ENCODE measurements at regions not wholly inside any gene's neighbourhood (a gene's known extent, or its start where the extent isn't known, plus 50 kb on each side); places are given as distances from the start of the nearest gene placed in this dataset.

GRCh38 chr12:125271892-125272291 lies 206.7 kb downstream of the AACS start:
- Histone ChIP-seq H3K9me3 (ENCODE audit: control insufficient read depth in 1 of 2, low read length in 2 of 2) (no peaks in the 10 kb centered on the region), H3K4me3 (ENCODE audit: low read depth in 1 of 2, low read length in 2 of 2) (no peak overlapping the region), H3K27me3 (ENCODE audit: low read depth, low read length) (no peaks in the 10 kb centered on the region), H3K4me1 (ENCODE audit: control insufficient read depth in 1 of 2, insufficient read depth in 2 of 2, low read length in 2 of 2) (no peaks in the 10 kb centered on the region), H3K27ac (ENCODE audit: low read length) (no peak overlapping the region), H3K36me3 (ENCODE audit: control insufficient read depth in 1 of 2, insufficient read depth in 2 of 2, low read length in 2 of 2) (no peaks in the 10 kb centered on the region)

- H3K27me3 ChIP-seq (ENCODE audit: low read depth, low read length) = no peaks in the 10 kb centered on the region
- no peaks in the 10 kb centered on the region for H3K9me3 ChIP-seq (ENCODE audit: control insufficient read depth in 1 of 2, low read length in 2 of 2)
- no peak overlapping the region for H3K4me3 ChIP-seq (ENCODE audit: low read depth in 1 of 2, low read length in 2 of 2)
- no peaks in the 10 kb centered on the region for H3K36me3 ChIP-seq (ENCODE audit: control insufficient read depth in 1 of 2, insufficient read depth in 2 of 2, low read length in 2 of 2)
- no peak overlapping the region for H3K27ac ChIP-seq (ENCODE audit: low read length)
- no peaks in the 10 kb centered on the region for H3K4me1 ChIP-seq (ENCODE audit: control insufficient read depth in 1 of 2, insufficient read depth in 2 of 2, low read length in 2 of 2)
Measured at GRCh38 chr12:125272383-125272933, 207.2 kb downstream of the AACS start.

- Histone ChIP-seq H3K4me1 (ENCODE audit: control insufficient read depth in 1 of 2, insufficient read depth in 2 of 2, low read length in 2 of 2) (no peaks in the 10 kb centered on the region), H3K4me3 (ENCODE audit: low read depth in 1 of 2, low read length in 2 of 2) (no peak overlapping the region), H3K27ac (ENCODE audit: low read length) (no peak overlapping the region), H3K9me3 (ENCODE audit: control insufficient read depth in 1 of 2, low read length in 2 of 2) (no peaks in the 10 kb centered on the region), H3K36me3 (ENCODE audit: control insufficient read depth in 1 of 2, insufficient read depth in 2 of 2, low read length in 2 of 2) (no peaks in the 10 kb centered on the region), H3K27me3 (ENCODE audit: low read depth, low read length) (no peaks in the 10 kb centered on the region)
Measured at GRCh38 chr12:125276567-125276966, 211.3 kb downstream of the AACS start.

- Histone ChIP-seq H3K36me3 (ENCODE audit: control insufficient read depth in 1 of 2, insufficient read depth in 2 of 2, low read length in 2 of 2) (no peaks in the 10 kb centered on the region), H3K4me1 (ENCODE audit: control insufficient read depth in 1 of 2, insufficient read depth in 2 of 2, low read length in 2 of 2) (no peaks in the 10 kb centered on the region), H3K4me3 (ENCODE audit: low read depth in 1 of 2, low read length in 2 of 2) (no peak overlapping the region), H3K27me3 (ENCODE audit: low read depth, low read length) (no peaks in the 10 kb centered on the region), H3K27ac (ENCODE audit: low read length) (no peak overlapping the region), H3K9me3 (ENCODE audit: control insufficient read depth in 1 of 2, low read length in 2 of 2) (no peaks in the 10 kb centered on the region)
Measured at GRCh38 chr12:125280482-125281377, 215.5 kb downstream of the AACS start.

- Histone ChIP-seq H3K4me3 (ENCODE audit: low read depth in 1 of 2, low read length in 2 of 2) (no peak overlapping the region), H3K36me3 (ENCODE audit: control insufficient read depth in 1 of 2, insufficient read depth in 2 of 2, low read length in 2 of 2) (no peaks in the 10 kb centered on the region), H3K9me3 (ENCODE audit: control insufficient read depth in 1 of 2, low read length in 2 of 2) (no peaks in the 10 kb centered on the region), H3K4me1 (ENCODE audit: control insufficient read depth in 1 of 2, insufficient read depth in 2 of 2, low read length in 2 of 2) (no peaks in the 10 kb centered on the region), H3K27me3 (ENCODE audit: low read depth, low read length) (no peaks in the 10 kb centered on the region), H3K27ac (ENCODE audit: low read length) (no peak overlapping the region)
Measured at GRCh38 chr12:125282921-125283320, 217.7 kb downstream of the AACS start.

GRCh38 chr12:125283521-125283920 lies 218.3 kb downstream of the AACS start:
- Histone ChIP-seq H3K27ac (ENCODE audit: low read length) (no peak overlapping the region), H3K27me3 (ENCODE audit: low read depth, low read length) (no peaks in the 10 kb centered on the region), H3K4me3 (ENCODE audit: low read depth in 1 of 2, low read length in 2 of 2) (no peak overlapping the region), H3K4me1 (ENCODE audit: control insufficient read depth in 1 of 2, insufficient read depth in 2 of 2, low read length in 2 of 2) (no peaks in the 10 kb centered on the region), H3K36me3 (ENCODE audit: control insufficient read depth in 1 of 2, insufficient read depth in 2 of 2, low read length in 2 of 2) (no peaks in the 10 kb centered on the region), H3K9me3 (ENCODE audit: control insufficient read depth in 1 of 2, low read length in 2 of 2) (no peaks in the 10 kb centered on the region)

- H3K36me3 ChIP-seq (ENCODE audit: control insufficient read depth in 1 of 2, insufficient read depth in 2 of 2, low read length in 2 of 2) = no peaks in the 10 kb centered on the region
Measured at GRCh38 chr12:125284087-125284486, 218.9 kb downstream of the AACS start.

GRCh38 chr12:125284945-125285685 lies 219.9 kb downstream of the AACS start:
- no peaks in the 10 kb centered on the region for H3K36me3 ChIP-seq (ENCODE audit: control insufficient read depth in 1 of 2, insufficient read depth in 2 of 2, low read length in 2 of 2)
- no peaks in the 10 kb centered on the region for H3K9me3 ChIP-seq (ENCODE audit: control insufficient read depth in 1 of 2, low read length in 2 of 2)
- H3K4me1 ChIP-seq (ENCODE audit: control insufficient read depth in 1 of 2, insufficient read depth in 2 of 2, low read length in 2 of 2) = no peaks in the 10 kb centered on the region
- H3K27me3 ChIP-seq (ENCODE audit: low read depth, low read length) = no peaks in the 10 kb centered on the region
- no peak overlapping the region for H3K4me3 ChIP-seq (ENCODE audit: low read depth in 1 of 2, low read length in 2 of 2)
- H3K27ac ChIP-seq (ENCODE audit: low read length) = no peak overlapping the region

More at GRCh38 chr12:125284087-125284486, 218.9 kb downstream of the AACS start:
- Histone ChIP-seq H3K4me3 (ENCODE audit: low read depth in 1 of 2, low read length in 2 of 2) (no peak overlapping the region), H3K4me1 (ENCODE audit: control insufficient read depth in 1 of 2, insufficient read depth in 2 of 2, low read length in 2 of 2) (no peaks in the 10 kb centered on the region), H3K27ac (ENCODE audit: low read length) (no peak overlapping the region), H3K9me3 (ENCODE audit: control insufficient read depth in 1 of 2, low read length in 2 of 2) (no peaks in the 10 kb centered on the region), H3K27me3 (ENCODE audit: low read depth, low read length) (no peaks in the 10 kb centered on the region)

- H3K27ac ChIP-seq (ENCODE audit: low read length) = no peak overlapping the region
- H3K4me3 ChIP-seq (ENCODE audit: low read depth in 1 of 2, low read length in 2 of 2) = no peak overlapping the region
- no peaks in the 10 kb centered on the region for H3K4me1 ChIP-seq (ENCODE audit: control insufficient read depth in 1 of 2, insufficient read depth in 2 of 2, low read length in 2 of 2)
- no peaks in the 10 kb centered on the region for H3K36me3 ChIP-seq (ENCODE audit: control insufficient read depth in 1 of 2, insufficient read depth in 2 of 2, low read length in 2 of 2)
- H3K27me3 ChIP-seq (ENCODE audit: low read depth, low read length) = no peaks in the 10 kb centered on the region
- H3K9me3 ChIP-seq (ENCODE audit: control insufficient read depth in 1 of 2, low read length in 2 of 2) = no peaks in the 10 kb centered on the region
Measured at GRCh38 chr12:125286005-125286727, 220.9 kb downstream of the AACS start.

GRCh38 chr12:125287155-125287847 lies 222.1 kb downstream of the AACS start:
- no peaks in the 10 kb centered on the region for H3K4me1 ChIP-seq (ENCODE audit: control insufficient read depth in 1 of 2, insufficient read depth in 2 of 2, low read length in 2 of 2)
- H3K4me3 ChIP-seq (ENCODE audit: low read depth in 1 of 2, low read length in 2 of 2) = no peak overlapping the region
- H3K27me3 ChIP-seq (ENCODE audit: low read depth, low read length) = no peaks in the 10 kb centered on the region
- H3K27ac ChIP-seq (ENCODE audit: low read length) = no peak overlapping the region
- H3K9me3 ChIP-seq (ENCODE audit: control insufficient read depth in 1 of 2, low read length in 2 of 2) = no peaks in the 10 kb centered on the region
- no peaks in the 10 kb centered on the region for H3K36me3 ChIP-seq (ENCODE audit: control insufficient read depth in 1 of 2, insufficient read depth in 2 of 2, low read length in 2 of 2)

All from muscle layer of duodenum (tissue), 2 donors.